H1 (cell line): ENCODE measurements at regions not wholly inside any gene's neighbourhood (a gene's known extent, or its start where the extent isn't known, plus 50 kb on each side); places are given as distances from the start of the nearest gene placed in this dataset.

Experiments
- KDM5A ChIP-seq: fragments of 200-600 bp; IDR thresholded peaks from 2 replicates; pipeline ENCODE4 v1.7.1; 2012; ENCODE audit warnings: mild to moderate bottlenecking, low read length, inconsistent platforms, mixed read lengths
- RFX5 ChIP-seq: IDR thresholded peaks from 2 replicates; pipeline ENCODE4 v1.6.1; 2011; ENCODE audit warnings: low read depth, low read length, improper control_type of control experiment, borderline replicate concordance
- TF ChIP-seq, protein P1 (sequence below): fragments of 300-600 bp; sonication (generic); IDR thresholded peaks from 2 replicates; pipeline ENCODE4 v1.7.1; 2012; ENCODE audit warnings: low read length, moderate library complexity, mild to moderate bottlenecking, inconsistent platforms; ENCODE audit not compliant: insufficient replicate concordance

GRCh38 chr2:217614498-217614897 lies 388.3 kb downstream of the TNS1 start (continued):
- TF ChIP-seq, protein P1, sequence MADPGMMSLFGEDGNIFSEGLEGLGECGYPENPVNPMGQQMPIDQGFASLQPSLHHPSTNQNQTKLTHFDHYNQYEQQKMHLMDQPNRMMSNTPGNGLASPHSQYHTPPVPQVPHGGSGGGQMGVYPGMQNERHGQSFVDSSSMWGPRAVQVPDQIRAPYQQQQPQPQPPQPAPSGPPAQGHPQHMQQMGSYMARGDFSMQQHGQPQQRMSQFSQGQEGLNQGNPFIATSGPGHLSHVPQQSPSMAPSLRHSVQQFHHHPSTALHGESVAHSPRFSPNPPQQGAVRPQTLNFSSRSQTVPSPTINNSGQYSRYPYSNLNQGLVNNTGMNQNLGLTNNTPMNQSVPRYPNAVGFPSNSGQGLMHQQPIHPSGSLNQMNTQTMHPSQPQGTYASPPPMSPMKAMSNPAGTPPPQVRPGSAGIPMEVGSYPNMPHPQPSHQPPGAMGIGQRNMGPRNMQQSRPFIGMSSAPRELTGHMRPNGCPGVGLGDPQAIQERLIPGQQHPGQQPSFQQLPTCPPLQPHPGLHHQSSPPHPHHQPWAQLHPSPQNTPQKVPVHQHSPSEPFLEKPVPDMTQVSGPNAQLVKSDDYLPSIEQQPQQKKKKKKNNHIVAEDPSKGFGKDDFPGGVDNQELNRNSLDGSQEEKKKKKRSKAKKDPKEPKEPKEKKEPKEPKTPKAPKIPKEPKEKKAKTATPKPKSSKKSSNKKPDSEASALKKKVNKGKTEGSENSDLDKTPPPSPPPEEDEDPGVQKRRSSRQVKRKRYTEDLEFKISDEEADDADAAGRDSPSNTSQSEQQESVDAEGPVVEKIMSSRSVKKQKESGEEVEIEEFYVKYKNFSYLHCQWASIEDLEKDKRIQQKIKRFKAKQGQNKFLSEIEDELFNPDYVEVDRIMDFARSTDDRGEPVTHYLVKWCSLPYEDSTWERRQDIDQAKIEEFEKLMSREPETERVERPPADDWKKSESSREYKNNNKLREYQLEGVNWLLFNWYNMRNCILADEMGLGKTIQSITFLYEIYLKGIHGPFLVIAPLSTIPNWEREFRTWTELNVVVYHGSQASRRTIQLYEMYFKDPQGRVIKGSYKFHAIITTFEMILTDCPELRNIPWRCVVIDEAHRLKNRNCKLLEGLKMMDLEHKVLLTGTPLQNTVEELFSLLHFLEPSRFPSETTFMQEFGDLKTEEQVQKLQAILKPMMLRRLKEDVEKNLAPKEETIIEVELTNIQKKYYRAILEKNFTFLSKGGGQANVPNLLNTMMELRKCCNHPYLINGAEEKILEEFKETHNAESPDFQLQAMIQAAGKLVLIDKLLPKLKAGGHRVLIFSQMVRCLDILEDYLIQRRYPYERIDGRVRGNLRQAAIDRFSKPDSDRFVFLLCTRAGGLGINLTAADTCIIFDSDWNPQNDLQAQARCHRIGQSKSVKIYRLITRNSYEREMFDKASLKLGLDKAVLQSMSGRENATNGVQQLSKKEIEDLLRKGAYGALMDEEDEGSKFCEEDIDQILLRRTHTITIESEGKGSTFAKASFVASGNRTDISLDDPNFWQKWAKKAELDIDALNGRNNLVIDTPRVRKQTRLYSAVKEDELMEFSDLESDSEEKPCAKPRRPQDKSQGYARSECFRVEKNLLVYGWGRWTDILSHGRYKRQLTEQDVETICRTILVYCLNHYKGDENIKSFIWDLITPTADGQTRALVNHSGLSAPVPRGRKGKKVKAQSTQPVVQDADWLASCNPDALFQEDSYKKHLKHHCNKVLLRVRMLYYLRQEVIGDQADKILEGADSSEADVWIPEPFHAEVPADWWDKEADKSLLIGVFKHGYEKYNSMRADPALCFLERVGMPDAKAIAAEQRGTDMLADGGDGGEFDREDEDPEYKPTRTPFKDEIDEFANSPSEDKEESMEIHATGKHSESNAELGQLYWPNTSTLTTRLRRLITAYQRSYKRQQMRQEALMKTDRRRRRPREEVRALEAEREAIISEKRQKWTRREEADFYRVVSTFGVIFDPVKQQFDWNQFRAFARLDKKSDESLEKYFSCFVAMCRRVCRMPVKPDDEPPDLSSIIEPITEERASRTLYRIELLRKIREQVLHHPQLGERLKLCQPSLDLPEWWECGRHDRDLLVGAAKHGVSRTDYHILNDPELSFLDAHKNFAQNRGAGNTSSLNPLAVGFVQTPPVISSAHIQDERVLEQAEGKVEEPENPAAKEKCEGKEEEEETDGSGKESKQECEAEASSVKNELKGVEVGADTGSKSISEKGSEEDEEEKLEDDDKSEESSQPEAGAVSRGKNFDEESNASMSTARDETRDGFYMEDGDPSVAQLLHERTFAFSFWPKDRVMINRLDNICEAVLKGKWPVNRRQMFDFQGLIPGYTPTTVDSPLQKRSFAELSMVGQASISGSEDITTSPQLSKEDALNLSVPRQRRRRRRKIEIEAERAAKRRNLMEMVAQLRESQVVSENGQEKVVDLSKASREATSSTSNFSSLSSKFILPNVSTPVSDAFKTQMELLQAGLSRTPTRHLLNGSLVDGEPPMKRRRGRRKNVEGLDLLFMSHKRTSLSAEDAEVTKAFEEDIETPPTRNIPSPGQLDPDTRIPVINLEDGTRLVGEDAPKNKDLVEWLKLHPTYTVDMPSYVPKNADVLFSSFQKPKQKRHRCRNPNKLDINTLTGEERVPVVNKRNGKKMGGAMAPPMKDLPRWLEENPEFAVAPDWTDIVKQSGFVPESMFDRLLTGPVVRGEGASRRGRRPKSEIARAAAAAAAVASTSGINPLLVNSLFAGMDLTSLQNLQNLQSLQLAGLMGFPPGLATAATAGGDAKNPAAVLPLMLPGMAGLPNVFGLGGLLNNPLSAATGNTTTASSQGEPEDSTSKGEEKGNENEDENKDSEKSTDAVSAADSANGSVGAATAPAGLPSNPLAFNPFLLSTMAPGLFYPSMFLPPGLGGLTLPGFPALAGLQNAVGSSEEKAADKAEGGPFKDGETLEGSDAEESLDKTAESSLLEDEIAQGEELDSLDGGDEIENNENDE, result no peak
- TF ChIP-seq RFX5, result no peak
- TF ChIP-seq KDM5A, result no peak
